DMS114 treated with DMSO at 0.1 percent for 48 hours (cell line): ENCODE measurements at regions not wholly inside any gene's neighbourhood (a gene's known extent, or its start where the extent isn't known, plus 50 kb on each side); places are given as distances from the start of the nearest gene placed in this dataset.
"Not testable (repeated sequence)": the region's sequence is repeated elsewhere in the genome, so short reads cannot be mapped to it uniquely, and the experiment has no call there.

ENCODE experiments used
- DNase-seq: peaks from one replicate; lab custom pipeline; 2025; ENCODE audit not compliant: unreplicated experiment; lab: John Stamatoyannopoulos, UW

DNA sequence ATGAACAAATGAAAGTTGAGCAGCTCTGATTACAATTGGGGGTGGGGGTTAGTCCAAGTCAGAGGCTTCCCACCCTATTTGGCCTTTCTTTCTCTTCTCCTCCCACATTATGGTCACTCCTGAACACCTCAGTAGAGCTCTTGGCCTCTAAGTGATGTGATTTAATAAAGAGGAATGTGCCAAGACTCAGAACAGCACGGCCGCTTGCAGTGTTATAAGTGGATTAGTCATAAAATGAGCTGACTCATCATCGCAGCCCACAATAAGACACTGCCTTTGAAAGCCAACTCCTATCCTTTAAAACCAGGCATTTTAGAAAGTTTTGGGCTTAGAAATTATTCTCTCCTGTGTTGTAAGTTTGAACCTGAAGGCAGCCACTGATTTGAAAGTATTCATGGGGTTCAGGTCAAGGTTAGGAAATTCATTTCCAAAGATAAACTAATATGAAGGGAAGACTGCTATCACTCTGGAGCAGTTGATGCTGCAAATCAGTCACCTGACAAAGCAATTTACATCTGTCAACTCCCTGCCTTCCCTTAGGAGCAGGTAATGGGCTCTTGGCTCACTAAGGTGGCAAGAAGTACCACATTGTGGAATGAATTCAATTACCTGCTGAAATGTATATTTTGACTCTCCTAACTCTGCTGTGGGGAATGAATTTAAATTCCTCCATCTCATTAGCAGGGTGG is 283.6 kb upstream of the NMUR2 start:
- no peak for DNase-seq

DNA sequence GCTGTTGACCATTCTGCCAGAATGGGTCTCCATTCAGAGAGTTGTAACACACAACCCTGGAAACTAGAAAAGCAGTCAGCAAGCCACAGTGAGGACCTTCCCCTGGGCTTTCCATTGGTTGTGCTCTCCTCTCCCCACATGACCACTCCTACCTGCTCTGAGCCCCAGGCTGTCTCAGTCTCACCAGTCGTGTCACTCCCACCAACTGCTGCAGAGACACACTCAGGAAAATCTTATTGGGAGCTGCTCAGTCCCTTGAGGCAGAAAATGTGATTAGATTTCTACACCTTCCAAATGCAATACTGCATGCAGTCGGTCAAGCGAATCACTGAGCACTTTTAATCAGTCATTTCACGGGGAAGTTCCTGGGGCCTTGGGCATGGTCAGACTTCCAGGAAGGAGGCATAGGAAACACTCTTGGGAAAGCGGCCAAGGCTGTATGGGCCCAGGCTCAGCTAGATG is 284.2 kb upstream of the NMUR2 start:
- no peak for DNase-seq

DNA sequence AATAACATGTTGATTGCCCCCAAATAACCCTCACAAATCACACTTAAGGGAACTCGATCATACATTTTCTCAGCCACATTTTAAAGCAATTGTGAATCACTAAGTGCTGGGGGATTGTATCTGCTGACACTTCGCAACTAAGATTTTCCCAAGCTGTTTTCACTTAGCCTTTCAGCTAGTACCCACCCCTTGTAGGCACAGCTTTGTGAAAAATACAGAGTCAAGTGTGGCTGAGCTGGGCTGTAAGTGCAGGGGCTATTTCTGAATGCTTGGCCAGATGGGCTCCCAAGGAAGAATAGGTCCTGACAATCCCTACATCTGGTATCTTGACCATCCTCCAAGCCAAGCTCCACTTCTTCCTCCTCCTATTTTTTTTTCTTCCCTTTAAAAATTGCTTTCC is 289.2 kb upstream of the NMUR2 start:
- no peak for DNase-seq

GRCh38 chr5:152701305-152701949 is 296.3 kb upstream of the NMUR2 start:
- no peak for DNase-seq

DNA sequence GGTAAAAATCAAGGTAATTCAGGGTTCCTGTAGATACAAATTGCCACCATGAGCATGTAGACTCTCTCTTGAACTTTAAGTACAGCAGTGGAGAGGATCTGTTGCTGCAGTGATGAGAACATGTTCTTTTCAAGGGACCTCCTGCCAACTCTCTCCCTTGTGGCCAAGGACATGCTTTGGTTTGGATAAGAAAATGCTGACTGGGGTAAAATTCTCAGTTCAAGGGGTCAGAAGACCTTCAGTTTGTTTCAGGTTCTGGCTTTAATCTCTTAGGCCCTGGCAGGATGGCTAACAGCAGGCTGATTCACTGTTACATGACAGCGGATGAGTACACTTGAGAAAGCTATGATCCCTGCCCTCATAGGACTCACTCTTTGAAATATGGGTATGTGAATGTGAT is 299.2 kb upstream of the NMUR2 start:
- DNase-seq, result no peak

GRCh38 chr5:152711801-152712388 is 306.8 kb upstream of the NMUR2 start:
- DNase-seq, result no peak

DNA sequence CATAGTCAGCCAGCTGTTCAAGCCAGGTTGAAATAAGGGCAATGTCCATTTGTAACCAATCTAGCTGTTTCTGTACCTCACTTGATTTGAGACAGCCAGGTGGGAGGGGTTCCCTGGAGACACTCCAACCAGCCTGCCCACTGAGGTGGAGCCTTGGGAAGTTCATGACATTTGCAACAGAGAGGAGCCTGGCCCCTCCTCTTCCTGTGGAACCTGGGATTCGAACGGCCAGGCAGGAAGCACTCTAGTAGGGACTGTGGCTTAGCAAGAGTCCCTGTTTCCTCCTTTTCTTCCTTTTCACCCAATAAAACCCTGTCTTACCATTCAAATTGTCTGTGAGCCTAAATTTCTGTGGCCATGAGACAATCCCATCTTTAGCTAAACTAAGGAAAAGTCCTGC is 312.3 kb upstream of the NMUR2 start:
- no peak for DNase-seq

DNA sequence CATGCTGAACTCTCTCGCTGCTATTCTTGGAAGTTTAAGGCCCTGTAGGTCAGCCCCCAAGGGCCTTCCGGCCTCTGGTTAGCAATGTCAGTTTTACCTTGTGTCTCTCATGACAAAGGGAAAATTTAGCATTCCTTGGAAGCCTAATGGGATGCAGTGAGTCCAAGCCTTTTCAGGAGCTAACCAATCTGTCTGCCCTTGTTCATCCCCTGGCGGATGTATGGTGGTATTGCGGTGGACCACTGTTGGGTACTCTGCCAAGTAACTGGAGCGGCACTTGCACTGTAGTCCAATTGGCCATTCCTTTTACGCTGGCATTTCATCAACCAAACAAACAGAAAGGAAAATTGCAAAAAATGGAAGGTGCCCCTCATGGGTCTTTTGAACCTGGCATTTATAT is 318.4 kb upstream of the NMUR2 start:
- no peak for DNase-seq

- no peak for DNase-seq
These were observed 325.1 kb upstream of the NMUR2 start for GRCh38 chr5:152730176-152730575.

- DNase-seq, result no peak
These were observed 331.8 kb upstream of the NMUR2 start for GRCh38 chr5:152736906-152737305.

GRCh38 chr5:152739916-152740315 is 334.8 kb upstream of the NMUR2 start:
- no peak for DNase-seq

DNA sequence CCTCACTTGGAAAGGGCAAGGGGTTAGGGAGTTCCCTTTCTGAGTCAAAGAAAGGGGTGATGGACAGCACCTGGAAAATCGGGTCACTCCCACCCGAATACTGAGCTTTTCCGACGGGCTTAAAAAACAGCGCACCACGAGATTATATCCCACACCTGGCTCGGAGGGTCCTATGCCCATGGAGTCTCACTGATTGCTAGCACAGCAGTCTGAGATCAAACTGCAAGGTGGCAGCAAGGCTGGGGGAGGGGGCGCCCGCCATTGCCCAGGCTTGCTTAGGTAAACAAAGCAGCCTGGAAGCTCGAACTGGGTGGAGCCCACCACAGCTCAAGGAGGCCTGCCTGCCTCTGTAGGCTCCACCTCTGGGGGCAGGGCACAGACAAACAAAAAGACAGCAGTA is 336.0 kb upstream of the NMUR2 start:
- not testable (repeated sequence) for DNase-seq

DNA sequence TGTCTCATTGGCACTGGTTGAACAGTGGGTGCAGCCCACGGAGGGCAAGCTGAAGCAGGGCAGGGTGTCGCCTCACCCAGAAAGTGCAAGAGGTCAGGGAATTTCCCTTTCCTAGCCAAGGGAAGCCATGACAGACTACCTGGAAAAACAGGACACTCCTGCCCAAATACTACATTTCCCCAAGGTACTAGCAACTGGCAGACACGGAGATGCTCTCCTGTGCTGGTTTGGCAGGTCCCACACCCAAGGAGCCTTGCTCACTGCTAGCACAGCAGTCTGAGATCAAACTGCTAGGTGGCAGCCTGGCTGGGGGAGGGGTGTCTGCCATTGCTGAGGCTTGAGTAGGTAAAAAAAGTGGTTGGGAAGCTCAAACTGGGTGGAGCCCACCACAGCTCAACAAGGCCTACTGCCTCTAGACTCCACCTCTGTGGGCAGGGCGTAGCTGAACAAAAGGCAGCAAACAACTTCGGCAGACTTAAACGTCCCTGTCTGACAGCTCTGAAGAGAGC is 382.7 kb upstream of the NMUR2 start:
- DNase-seq, result not testable (repeated sequence)

DNA sequence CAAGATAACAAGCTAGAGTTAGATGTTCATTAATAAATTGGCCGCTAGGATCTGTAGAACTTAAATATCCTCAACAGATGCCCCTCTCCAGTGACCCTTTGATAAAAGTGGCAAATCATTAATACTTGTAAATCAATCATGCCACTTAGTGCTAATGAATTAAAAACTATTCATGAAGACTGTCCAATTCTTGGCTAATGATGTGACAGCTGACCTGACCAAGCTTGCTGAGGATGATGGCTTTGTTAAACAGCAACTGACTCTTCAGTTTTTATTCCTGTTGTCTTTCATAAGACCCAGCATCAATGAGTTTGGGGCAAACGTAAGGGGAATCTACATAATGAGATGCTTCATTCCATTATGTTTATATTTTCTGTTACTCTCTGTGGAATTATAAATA is 396.8 kb upstream of the NMUR2 start:
- no peak for DNase-seq

DNA sequence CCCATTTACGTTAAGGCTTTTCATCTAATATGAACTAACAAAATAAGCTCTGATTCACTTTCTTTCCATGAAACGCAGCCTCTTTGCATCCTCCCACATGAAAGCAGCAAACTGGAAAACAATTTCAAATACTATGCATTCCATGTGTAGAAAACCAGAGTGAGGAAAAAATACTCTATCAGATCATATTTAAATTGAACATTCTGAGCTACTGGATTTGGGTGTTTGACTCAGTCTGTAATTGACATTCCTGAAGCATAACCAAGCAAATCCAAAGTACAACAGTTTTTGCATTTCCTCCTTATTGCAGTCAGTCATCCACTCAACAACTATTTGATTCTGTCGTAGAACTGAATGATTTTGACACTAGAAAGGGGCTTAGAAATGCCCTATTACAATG is 399.1 kb upstream of the NMUR2 start:
- no peak for DNase-seq

DNA sequence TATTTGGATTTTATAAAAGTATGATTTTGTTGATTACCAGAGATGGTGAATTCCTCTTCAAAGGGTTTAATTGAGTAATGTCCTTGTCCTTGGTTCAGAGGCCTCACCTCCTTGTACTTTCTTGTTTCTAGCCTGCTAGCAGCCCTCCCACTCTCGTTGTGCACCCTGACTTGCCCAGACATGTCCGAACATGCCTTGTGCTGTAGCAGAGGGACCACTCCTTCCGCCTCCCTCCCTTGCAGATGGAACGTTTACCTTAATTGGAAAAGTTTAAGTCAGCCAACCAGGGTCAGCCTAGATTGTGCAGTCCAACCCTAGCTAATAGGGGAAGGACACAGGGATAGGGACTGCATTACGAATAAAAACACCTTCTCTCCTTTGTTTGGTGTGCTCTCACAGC is 406.9 kb upstream of the NMUR2 start:
- DNase-seq, result no peak

GRCh38 chr5:152813526-152813925 is 408.4 kb upstream of the NMUR2 start:
- DNase-seq, result no peak

DNA sequence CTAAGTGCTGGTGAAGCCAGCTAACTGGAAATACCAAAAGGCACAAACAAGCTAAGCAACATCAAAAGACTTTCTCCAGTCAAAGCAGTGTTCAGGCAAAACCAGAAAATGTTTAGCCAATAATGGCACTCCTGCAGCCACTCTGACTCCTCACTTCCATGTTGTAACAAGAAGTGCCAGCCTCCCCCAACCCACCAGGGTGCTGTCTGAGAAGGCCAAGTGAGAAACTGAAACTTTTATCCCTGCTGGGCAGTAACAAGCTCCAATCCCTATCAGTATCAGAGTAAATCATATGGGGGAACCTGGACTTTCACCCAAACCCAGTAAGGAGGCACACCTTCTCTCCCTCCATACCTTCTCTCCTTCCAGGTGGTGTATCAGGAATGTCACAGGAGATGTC is 414.8 kb upstream of the NMUR2 start:
- no peak for DNase-seq

DNA sequence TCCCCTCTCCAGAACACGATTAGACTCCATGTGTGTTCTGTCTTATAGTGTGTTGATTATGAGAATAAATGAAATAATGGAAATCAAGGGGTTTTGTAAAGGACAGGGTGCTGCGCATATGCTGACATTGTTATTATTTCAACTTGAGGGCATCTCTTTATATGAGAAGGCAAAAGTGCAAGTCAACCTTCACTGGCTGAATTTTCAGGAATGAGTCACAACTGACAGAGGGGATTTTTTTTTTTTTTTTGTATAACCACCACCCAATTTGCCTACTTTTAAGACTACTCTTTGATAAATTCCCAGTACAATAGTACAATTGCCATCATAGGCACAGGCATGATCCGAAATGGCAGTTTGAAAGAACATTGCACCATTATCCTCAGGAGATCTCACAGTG is 419.2 kb upstream of the NMUR2 start:
- no peak for DNase-seq

- DNase-seq, result no peak
These were observed 433.2 kb upstream of the NMUR2 start for GRCh38 chr5:152838241-152838786.

GRCh38 chr5:152844713-152845112 is 439.6 kb upstream of the NMUR2 start:
- DNase-seq, result no peak

GRCh38 chr5:152853361-152853760 is 448.3 kb upstream of the NMUR2 start:
- DNase-seq, result no peak
